Activated CD4-positive, CD25-positive, alpha-beta regulatory T cell treated with anti-CD3 and anti-CD28 coated beads, Interleukin-2, amount 50 U/mL, for 24 hours (primary cell): ENCODE measurements at regions not wholly inside any gene's neighbourhood (a gene's known extent, or its start where the extent isn't known, plus 50 kb on each side); places are given as distances from the start of the nearest gene placed in this dataset.
"Not testable (repeated sequence)": the region's sequence is repeated elsewhere in the genome, so short reads cannot be mapped to it uniquely, and the experiment has no call there.

Source experiments
- ATAC-seq, 2 donors: fragments of 150-1000 bp; cut with Tn5 transposase; one replicate each; pipeline ENCODE4 v1.10.0; 2021; ENCODE audit warnings: mild to moderate bottlenecking in 1 of 2, moderate library complexity in 1 of 2

DNA sequence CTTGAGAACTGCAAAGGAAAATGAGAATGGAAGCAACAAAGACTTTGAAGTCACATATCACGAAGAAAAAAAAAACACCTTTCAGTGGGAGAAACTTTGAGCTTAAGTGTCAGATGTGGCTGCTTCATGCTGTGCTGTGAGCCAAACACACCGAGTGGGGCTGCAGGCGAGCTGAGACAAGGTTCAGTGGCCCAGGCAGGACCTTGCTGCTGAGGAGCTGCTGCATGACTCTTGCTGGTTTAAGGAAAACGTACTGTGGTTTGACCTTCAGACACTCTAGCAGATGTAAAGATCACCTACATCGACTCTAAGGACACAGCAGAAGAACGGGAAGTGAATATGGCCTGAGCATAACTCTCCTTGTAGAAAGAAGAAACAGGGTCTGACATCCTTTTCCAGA is 118.1 kb upstream of the OR4E1 start:
- no peak for ATAC-seq

DNA sequence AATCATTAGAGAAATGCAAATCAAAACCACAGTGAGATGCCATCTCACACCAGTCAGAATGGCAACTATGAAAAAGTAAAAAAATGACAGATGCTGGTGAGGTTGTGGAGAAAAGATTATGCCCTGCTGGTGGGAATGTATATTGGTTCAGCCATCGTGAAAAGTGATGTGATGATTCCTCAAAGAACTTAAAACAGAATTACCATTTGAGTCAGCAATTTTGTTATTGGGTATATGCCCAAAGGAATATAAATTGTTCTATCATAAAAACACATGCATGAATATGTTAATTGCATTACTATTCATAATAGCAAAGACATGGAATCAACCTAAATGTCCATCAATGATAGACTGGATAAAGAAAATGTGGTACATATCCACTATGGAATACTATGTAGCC is 115.1 kb upstream of the OR4E1 start:
- not testable (repeated sequence) for ATAC-seq

DNA sequence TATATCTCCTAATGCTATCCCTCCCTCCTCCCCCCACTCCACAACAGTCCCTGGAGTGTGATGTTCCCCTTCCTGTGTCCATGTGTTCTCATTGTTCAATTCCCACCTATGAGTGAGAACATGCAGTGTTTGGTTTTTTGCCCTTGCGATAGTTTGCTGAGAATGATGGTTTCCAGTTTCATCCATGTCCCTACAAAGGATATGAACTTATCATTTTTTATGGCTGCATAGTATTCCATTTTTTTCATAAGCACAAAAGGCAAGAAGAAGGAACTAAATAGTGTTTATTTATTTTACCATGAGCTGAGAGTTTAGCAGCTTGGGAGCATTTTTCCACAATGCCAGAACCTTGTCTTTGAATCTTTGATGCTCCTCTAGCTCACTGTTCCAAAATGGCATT is 113.6 kb upstream of the OR4E1 start:
- not testable (repeated sequence) for ATAC-seq

- ATAC-seq = no peak
Measured at GRCh38 chr14:21781543-21781942, 107.9 kb upstream of the OR4E1 start.

- no peak for ATAC-seq
Measured at GRCh38 chr14:21780429-21781084, 106.9 kb upstream of the OR4E1 start.

- no peak for ATAC-seq
Measured at GRCh38 chr14:21771671-21772070, 98.1 kb upstream of the OR4E1 start.

- peak in 1 of 2 donors; percentile 19 for ATAC-seq
Measured at GRCh38 chr14:21768875-21769257, 95.2 kb upstream of the OR4E1 start.

GRCh38 chr14:21768116-21768874 is 94.7 kb upstream of the OR4E1 start:
- ATAC-seq = peak; percentile 79 to 90

GRCh38 chr14:21760360-21760759 is 86.7 kb upstream of the OR4E1 start:
- not testable (repeated sequence) for ATAC-seq

DNA sequence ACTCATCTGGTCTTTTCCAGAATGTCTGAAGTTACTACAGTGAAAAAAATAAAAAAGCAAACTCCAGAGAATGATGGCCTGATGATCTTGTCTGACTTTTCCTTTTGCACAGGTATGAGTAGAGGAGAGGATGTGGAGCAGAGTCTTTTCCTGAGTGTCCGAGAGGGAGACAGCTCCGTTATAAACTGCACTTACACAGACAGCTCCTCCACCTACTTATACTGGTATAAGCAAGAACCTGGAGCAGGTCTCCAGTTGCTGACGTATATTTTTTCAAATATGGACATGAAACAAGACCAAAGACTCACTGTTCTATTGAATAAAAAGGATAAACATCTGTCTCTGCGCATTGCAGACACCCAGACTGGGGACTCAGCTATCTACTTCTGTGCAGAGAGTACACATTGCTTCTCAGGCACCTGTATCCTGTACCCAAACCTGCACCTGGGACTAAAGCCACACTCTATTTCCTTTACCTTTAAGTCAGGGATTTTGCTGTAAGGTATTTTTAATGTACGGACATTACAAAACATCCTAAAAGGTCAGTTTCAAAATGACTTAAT is 75.8 kb upstream of the OR4E1 start:
- peak in 1 of 2 donors; percentile 25 for ATAC-seq

GRCh38 chr14:21748869-21749303 is 75.3 kb upstream of the OR4E1 start:
- peak; percentile 78 to 79 for ATAC-seq

GRCh38 chr14:21735639-21736307 is 62.2 kb upstream of the OR4E1 start:
- ATAC-seq = peak; percentile 52 to 69

DNA sequence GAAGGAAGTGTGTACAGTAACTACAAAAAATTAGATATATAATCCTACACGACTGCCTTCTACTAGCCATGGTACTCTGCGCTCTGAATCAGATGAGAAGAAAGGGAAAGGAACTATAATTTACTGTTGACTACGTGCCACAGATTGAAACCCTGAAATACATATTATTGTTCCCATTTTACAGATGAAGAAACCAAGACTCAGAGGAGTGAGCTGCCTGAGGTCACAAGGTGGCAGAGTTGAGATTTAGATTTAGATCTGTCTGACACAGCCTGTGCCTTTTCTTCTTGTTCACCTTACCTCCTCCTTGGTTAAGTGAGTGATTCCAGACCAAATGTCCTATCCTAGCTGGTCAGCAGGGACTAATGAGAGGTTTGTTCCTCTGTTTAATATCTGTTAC is 61.6 kb upstream of the OR4E1 start:
- ATAC-seq = peak in 1 of 2 donors; percentile 20

GRCh38 chr14:21734457-21735074 is 60.9 kb upstream of the OR4E1 start:
- ATAC-seq = peak in 1 of 2 donors; percentile 52

DNA sequence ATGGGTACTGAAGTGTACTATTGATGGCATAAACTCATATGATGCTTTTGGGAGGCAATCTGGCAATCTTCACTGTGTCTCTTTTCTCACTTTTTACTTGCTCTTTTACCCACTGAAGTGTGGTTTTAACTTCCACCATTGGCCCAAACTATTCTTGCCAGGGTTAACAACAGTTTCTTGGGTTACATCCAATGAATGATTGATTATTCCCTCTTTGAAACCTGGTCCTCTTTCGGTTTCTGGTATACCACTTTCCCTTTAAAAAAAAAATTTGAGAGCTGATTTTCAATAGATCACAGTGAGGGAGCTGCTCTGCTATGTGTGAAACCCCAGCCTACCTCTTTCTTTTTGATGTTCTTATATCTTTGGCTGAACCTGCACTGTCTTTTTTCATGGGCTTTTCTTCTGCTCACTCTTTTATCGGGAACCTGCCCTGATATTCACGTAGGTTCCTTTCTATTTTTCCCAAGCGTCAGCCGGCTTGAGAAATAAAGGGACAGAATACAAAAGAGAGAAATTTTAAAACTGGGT is 56.1 kb upstream of the OR4E1 start:
- ATAC-seq = peak in 1 of 2 donors; percentile 28

DNA sequence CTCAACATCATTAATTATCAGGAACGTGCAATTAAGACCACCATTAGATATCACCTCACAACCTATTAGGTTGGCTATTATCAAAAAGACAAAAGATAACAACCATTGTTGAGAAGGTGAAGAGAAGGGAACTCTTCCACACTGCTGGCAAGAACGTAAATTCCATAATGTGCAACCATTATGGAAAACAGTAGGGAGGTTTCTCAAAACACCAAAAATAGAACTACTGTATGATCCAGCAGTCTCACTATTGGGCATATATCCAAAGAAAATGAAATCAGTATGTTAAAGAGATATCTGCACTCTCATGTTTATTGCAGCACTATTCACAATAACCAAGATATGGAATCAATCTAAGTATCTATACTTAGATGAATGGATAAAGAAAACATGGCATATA is 51.6 kb upstream of the OR4E1 start:
- ATAC-seq = no peak

- ATAC-seq = no peak
Measured at GRCh38 chr14:21724090-21724973, 50.7 kb upstream of the OR4E1 start.

- ATAC-seq = peak; percentile 69
Measured at GRCh38 chr14:21723431-21724045, 49.9 kb upstream of the OR4E1 start.
